AG04450 (cell line): ENCODE measurements at regions not wholly inside any gene's neighbourhood (a gene's known extent, or its start where the extent isn't known, plus 50 kb on each side); places are given as distances from the start of the nearest gene placed in this dataset.

ENCODE experiments used
- CTCF ChIA-PET: fragments of 300-600, 350-600 bp; formaldehyde crosslinking; extraction: SDS; loops from one replicate; lab custom pipeline; 2022; ENCODE audit warnings: antibody characterized with exemption, inconsistent platforms; lab: Charles Lee
- POLR2A ChIA-PET: fragments of 350-600 bp; formaldehyde crosslinking; extraction: SDS; loops from one replicate; lab custom pipeline; 2021; ENCODE audit warnings: antibody characterized with exemption, inconsistent platforms; lab: Yijun Ruan, JAX
- DNase-seq: peaks from one replicate; pipeline ENCODE4 v3.0.0-alpha.2; 2011; ENCODE audit warnings: low read depth, low spot score
- H3K27ac ChIP-seq: one replicate; pipeline ENCODE4 v1.5.1; 2012; ENCODE audit warnings: low read depth, low read length, control low read depth
- H3K27me3 ChIP-seq: one replicate; pipeline ENCODE4 v1.6.0; 2012; ENCODE audit warnings: low read length; ENCODE audit not compliant: control insufficient read depth, insufficient read depth
- H3K4me3 ChIP-seq: 2 replicates; pipeline ENCODE4 v1.5.1; 2011; ENCODE audit warnings: mild to moderate bottlenecking, low read depth, low read length, control low read depth
- H3K9me3 ChIP-seq: 2 replicates; pipeline ENCODE4 v1.5.1; 2012; ENCODE audit warnings: low read length; ENCODE audit not compliant: control insufficient read depth, insufficient read depth
- CTCF ChIP-seq: IDR thresholded peaks from 2 replicates; pipeline ENCODE4 v1.5.1; 2011; ENCODE audit warnings: low read depth, low read length, control low read depth, inconsistent platforms

- H3K27ac ChIP-seq: no peak overlapping the region
- POLR2A ChIA-PET: no interaction called here
- CTCF ChIA-PET: no interaction called here
- no peak overlapping the region for H3K4me3 ChIP-seq
- TF ChIP-seq CTCF: no peak
- DNase-seq: no peak
- H3K27me3 ChIP-seq: no peaks in the 10 kb centered on the region
- peaks cover 33% of the 10 kb centered on the region for H3K9me3 ChIP-seq
Measured at GRCh38 chr5:5583832-5584231, 161.4 kb downstream of the ICE1 start.

- CTCF ChIA-PET: no interaction called here
- Histone ChIP-seq H3K27ac (no peak overlapping the region), H3K4me3 (no peak overlapping the region), H3K27me3 (no peaks in the 10 kb centered on the region), H3K9me3 (peaks cover 26% of the 10 kb centered on the region)
- no peak for DNase-seq
- no peak for TF ChIP-seq CTCF
- POLR2A ChIA-PET: no interaction called here
Measured at GRCh38 chr5:5583023-5583765, 160.7 kb downstream of the ICE1 start.

DNA sequence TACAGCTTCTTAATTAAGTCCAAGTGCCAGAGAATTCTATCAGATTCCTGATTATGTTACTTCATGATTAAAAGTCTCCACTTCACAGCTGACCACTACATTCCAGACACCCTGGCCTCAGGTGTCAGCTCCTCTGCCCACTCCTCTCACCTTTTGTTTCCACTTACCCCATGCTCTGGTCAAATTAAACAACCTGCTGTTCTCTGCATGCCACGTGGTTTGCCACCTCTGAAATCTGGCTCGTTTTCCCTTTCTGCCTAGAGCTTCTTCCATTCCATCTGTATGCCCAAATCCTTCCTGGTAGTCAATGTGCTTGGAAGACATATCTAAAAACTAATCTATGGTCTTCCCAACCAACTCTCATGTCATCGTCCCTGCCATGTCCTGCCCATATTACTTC lies 158.6 kb downstream of the ICE1 start:
- Histone ChIP-seq H3K27me3 (no peaks in the 10 kb centered on the region), H3K4me3 (no peak overlapping the region), H3K9me3 (peaks cover 11% of the 10 kb centered on the region; the same call in 1 of the 2 replicates), H3K27ac (no peak overlapping the region)
- ChIA-PET CTCF (no interaction called here), POLR2A (no interaction called here)
- no peak for TF ChIP-seq CTCF
- DNase-seq: no peak

DNA sequence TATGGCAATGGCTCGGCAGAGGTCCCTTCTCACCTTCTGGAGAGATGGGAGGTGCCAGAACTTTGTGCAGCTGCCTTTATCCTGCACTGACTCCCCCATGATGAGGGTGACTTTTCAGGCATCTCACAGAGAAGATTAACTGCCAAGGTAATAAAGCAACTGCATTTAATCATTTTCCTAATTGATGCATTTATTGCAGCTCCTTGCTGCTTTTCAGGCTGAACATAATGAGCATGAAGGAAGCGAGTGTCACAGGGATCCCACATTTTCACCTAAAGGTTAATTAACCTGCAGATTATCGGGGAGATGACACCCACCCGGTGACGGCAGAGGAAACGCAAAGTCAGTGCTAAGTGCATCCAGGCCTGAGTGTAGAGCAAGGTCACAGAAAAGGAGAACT lies 154.3 kb downstream of the ICE1 start:
- TF ChIP-seq CTCF: no peak
- ChIA-PET POLR2A (no interaction called here), CTCF (no interaction called here)
- no peaks in the 10 kb centered on the region for H3K27me3 ChIP-seq
- H3K27ac ChIP-seq: no peak overlapping the region
- H3K4me3 ChIP-seq: no peak overlapping the region
- H3K9me3 ChIP-seq: peaks cover 22% of the 10 kb centered on the region
- DNase-seq: no peak

DNA sequence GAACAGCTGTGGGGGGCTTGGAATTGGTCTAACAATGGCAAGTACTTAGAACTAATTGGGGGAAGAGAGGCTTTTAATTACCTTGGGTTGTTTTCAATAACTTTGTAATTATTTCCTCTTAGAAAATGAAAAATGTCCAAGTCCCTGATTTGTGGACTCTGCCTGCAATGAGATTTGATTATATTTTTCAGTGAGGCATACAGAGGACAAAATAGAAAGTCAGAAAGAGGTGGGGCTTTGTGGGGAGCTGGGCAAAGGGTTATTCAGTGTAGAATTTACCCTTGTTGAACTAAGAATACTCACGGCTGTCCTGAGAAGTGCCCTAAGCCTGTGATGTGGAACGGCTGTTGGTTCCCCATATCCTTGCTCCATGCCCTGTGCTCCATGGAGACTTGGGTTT lies 153.0 kb downstream of the ICE1 start:
- H3K27ac ChIP-seq: no peak overlapping the region
- H3K4me3 ChIP-seq: no peak overlapping the region
- POLR2A ChIA-PET: no interaction called here
- no peaks in the 10 kb centered on the region for H3K27me3 ChIP-seq
- CTCF ChIA-PET: no interaction called here
- no peak for DNase-seq
- TF ChIP-seq CTCF: no peak
- peaks cover 34% of the 10 kb centered on the region for H3K9me3 ChIP-seq
